ENCODE measurements at regions not wholly inside any gene's neighbourhood (a gene's known extent, or its start where the extent isn't known, plus 50 kb on each side); places are given as distances from the start of the nearest gene placed in this dataset.

GRCh38 chr14:71514941-71515919 is 417.0 kb upstream of the RGS6 start:
- TF ChIP-seq EZH2 (IDR thresholded peaks at IDR 0.05; ENCODE audit: low read depth) (no peak), CTCF (conservative IDR thresholded peaks at IDR 0.05) (no peak)

All from PC-9 (cell line).